ENCODE measurements at regions not wholly inside any gene's neighbourhood (a gene's known extent, or its start where the extent isn't known, plus 50 kb on each side); places are given as distances from the start of the nearest gene placed in this dataset.
"Not testable (repeated sequence)": the region's sequence is repeated elsewhere in the genome, so short reads cannot be mapped to it uniquely, and the experiment has no call there.

- no peak overlapping the region for H3K4me3 ChIP-seq (ENCODE audit: low read length)
- TF ChIP-seq ZNF274 (IDR thresholded peaks at IDR 0.05; ENCODE audit: low read depth, low read length), result no peak
Measured at GRCh38 chr6:125446011-125446410, 144.2 kb upstream of the HDDC2 start.

GRCh38 chr6:125451750-125452149 is 150.0 kb upstream of the HDDC2 start:
- TF ChIP-seq ZNF274 (IDR thresholded peaks at IDR 0.05; ENCODE audit: low read depth, low read length), result no peak
- no peak overlapping the region for H3K4me3 ChIP-seq (ENCODE audit: low read length)

DNA sequence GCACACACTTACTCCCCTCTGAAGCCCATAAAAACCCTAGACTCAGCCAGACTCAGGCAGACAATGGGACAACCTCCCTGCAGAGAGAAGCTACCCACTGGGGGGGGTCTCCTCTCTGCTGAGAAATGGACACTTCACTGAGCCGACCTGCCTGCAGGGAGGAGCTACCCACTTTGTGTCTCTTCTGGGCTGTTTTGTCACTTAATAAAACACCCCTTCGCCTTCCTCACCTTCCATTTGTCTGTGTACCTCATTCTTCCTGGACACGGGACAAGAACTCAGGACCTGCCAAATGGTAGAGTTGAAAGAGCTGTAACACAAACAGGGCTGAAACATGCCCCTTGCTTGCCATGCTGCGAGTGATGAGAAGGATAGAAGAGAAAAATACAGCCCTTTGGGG is 151.7 kb upstream of the HDDC2 start:
- H3K4me3 ChIP-seq (ENCODE audit: low read length), result no peak overlapping the region
- TF ChIP-seq ZNF274 (IDR thresholded peaks at IDR 0.05; ENCODE audit: low read depth, low read length), result no peak

DNA sequence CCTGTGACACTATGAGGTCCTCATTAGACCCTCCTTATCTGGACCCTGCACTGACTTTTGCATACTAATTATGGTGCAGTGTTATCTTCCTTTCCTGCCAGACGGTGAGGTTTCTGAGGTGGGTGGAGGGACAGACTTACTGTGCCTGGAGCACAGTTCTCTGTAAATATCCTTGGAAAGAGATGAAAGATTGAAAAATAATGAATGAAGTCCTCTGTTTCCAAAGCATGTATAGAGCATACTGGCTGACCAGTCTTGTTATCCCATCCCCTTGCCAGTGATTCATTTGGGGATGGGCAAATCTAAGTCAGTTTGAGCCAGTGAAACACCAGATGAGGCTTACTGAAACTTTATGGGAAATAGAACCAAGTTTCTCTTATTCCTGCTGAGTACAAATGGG is 152.6 kb upstream of the HDDC2 start:
- TF ChIP-seq ZNF274 (IDR thresholded peaks at IDR 0.05; ENCODE audit: low read depth, low read length), result no peak
- H3K4me3 ChIP-seq (ENCODE audit: low read length), result no peak overlapping the region

- not testable (repeated sequence) for H3K4me3 ChIP-seq (ENCODE audit: low read length)
Measured at GRCh38 chr6:125458493-125458892, 156.7 kb upstream of the HDDC2 start.

DNA sequence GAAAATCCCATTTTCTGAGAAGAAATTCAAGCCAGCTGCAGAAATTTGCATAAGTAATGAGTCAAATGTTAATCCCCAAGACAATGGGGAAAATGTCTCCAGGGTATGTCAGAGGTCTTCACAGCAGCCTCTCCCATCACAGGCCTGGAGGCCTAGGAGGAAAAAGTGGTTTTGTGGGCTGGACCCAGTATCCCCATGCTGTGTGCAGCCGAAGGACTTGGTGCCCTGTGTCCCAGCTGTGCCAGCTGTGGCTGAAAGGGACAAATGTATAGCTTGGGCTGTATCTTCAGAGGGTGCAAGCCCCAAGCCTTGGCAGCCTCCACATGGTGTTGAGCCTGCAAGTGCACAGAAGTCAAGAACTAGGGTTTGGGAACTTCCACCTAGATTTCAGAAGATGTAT is 163.6 kb upstream of the HDDC2 start:
- H3K4me3 ChIP-seq (ENCODE audit: low read length), result not testable (repeated sequence)

- no peak for TF ChIP-seq ZNF274 (IDR thresholded peaks at IDR 0.05; ENCODE audit: low read depth, low read length)
- no peak overlapping the region for H3K4me3 ChIP-seq (ENCODE audit: low read length)
Measured at GRCh38 chr6:125469915-125470314, 168.1 kb upstream of the HDDC2 start.

DNA sequence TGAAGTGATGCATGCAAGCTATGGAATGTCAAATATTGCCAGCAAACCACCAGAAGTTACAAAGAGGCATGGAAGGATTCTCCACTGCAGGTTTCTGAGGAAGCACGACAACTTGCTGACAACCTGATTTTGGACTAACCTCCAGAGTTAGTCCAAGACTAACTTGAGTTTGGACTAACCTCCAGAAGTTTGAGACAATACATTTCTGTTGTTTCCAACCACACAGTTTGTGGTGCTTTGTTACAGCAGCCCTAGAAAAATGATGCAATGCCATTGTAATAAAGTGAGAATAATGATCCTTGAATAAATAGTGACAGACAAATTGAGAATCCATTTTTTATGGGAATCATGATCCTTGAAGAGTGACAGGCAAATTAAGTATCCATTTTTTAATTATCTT is 169.9 kb upstream of the HDDC2 start:
- H3K4me3 ChIP-seq (ENCODE audit: low read length), result no peak overlapping the region
- TF ChIP-seq ZNF274 (IDR thresholded peaks at IDR 0.05; ENCODE audit: low read depth, low read length), result no peak

- H3K4me3 ChIP-seq (ENCODE audit: low read length), result no peak overlapping the region
- TF ChIP-seq ZNF274 (IDR thresholded peaks at IDR 0.05; ENCODE audit: low read depth, low read length), result no peak
Measured at GRCh38 chr6:125474061-125474460, 172.3 kb upstream of the HDDC2 start.

- TF ChIP-seq ZNF274 (IDR thresholded peaks at IDR 0.05; ENCODE audit: low read depth, low read length), result no peak
- no peak overlapping the region for H3K4me3 ChIP-seq (ENCODE audit: low read length)
Measured at GRCh38 chr6:125477156-125477555, 175.4 kb upstream of the HDDC2 start.

DNA sequence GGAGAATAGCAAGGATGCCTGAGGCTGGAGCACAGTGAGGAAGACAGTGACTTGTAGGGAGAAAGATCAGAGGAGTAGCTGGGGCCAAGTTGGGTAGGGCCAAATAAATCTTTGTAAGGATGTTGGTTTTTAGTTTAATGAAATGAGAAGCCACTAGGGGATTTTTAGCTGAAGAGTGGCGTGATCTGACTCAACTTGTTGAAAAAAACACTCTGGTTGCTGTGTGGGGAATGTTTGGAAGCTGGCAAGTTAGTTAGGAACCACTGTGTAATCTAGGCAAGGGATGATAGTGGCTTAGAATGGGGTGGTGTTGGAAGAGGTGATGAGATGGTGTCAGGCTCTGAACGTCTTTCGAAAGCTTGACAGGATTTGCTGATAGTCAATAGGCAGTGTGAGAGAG is 176.1 kb upstream of the HDDC2 start:
- H3K4me3 ChIP-seq (ENCODE audit: low read length), result no peak overlapping the region
- no peak for TF ChIP-seq ZNF274 (IDR thresholded peaks at IDR 0.05; ENCODE audit: low read depth, low read length)

DNA sequence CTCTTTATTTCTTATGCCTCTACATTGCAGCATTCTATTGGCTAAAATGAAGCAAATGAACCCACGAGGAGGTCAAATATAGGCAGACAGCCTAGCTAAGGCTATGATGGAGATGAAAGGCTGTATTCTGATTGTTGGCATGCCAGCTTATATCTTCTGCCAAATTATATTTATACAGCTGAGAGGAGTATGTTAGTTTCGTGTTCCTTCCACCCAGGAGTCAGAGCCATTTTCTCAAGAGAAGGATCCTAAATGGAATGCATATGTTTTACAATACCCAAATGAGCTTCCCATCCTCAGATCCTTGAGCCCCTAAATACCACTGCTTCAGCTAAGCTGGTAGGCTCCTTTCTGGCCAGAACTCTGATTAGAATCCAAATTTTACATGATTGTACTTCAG is 178.4 kb upstream of the HDDC2 start:
- no peak overlapping the region for H3K4me3 ChIP-seq (ENCODE audit: low read length)
- TF ChIP-seq ZNF274 (IDR thresholded peaks at IDR 0.05; ENCODE audit: low read depth, low read length), result no peak

- TF ChIP-seq ZNF274 (IDR thresholded peaks at IDR 0.05; ENCODE audit: low read depth, low read length), result no peak
- no peak overlapping the region for H3K4me3 ChIP-seq (ENCODE audit: low read length)
Measured at GRCh38 chr6:125480571-125480970, 178.8 kb upstream of the HDDC2 start.

DNA sequence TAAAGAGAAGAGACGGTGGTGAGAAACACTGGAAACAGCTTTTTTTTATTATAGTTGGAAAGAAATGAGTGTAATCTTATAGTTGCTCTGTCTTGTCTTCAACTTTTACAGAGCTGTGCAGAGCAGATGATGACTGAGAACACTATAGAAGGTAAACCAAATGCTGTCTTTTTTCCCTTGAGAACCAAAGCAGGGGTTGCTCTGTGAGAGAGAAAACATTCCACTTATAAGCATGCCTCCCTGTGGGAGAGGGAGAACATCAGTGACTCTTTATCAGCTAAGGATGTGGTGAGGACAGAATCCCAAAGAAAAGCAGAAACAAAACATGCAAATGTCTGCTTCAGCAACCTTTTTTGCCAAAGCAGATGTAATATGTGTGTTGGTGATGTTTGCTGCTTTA is 179.3 kb upstream of the HDDC2 start:
- TF ChIP-seq ZNF274 (IDR thresholded peaks at IDR 0.05; ENCODE audit: low read depth, low read length), result no peak
- H3K4me3 ChIP-seq (ENCODE audit: low read length), result no peak overlapping the region

DNA sequence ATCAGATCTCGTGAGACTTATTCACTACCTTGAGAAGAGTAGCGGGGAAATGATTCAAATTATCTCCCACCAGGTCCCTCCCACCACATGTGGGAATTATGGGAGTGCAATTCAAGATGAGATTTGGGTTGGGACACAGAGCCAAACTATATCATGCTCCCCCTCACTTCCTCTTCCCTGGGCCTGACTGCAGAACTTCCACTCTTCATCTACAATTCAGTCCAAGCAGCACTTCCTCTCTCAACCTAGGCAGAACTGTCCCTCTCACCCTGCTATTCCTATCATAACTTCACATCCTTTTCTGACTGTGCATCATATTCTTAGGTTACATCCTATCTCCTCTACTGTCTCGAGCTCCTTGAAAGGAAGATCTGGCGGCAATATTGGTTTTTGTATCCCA is 184.0 kb upstream of the HDDC2 start:
- no peak for TF ChIP-seq ZNF274 (IDR thresholded peaks at IDR 0.05; ENCODE audit: low read depth, low read length)
- H3K4me3 ChIP-seq (ENCODE audit: low read length), result no peak overlapping the region

DNA sequence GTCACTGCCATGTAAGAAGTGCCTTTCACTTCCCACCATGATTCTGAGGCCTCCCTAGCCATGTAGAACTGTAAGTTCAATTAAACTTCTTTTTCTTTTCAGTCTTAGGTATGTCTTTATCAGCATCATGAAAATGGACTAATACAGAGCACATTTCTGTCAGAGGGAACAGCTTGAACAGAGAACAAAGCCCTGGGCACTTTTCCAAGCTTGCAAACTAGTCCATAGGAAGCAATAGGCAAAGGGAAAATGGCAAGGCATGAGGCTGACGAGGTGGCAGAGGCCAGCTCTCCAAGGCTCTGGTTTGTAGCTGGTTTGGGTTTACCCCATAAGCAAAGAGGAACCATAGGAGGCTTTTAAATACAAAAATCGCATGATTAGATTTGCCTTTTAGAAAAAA is 185.1 kb upstream of the HDDC2 start:
- TF ChIP-seq ZNF274 (IDR thresholded peaks at IDR 0.05; ENCODE audit: low read depth, low read length), result no peak
- no peak overlapping the region for H3K4me3 ChIP-seq (ENCODE audit: low read length)

Data from GM08714 (cell line).